Progenitor cell of endocrine pancreas (in vitro differentiated cells): ENCODE measurements at regions not wholly inside any gene's neighbourhood (a gene's known extent, or its start where the extent isn't known, plus 50 kb on each side); places are given as distances from the start of the nearest gene placed in this dataset.

Experiments used
- DNase-seq: peaks from one replicate; pipeline ENCODE4 v3.0.0; 2021; ENCODE audit warnings: low spot score; ENCODE audit not compliant: unreplicated experiment
- H3K27ac Mint-ChIP-seq: 2 replicates; pipeline ENCODE4 v1.8.0; 2021; ENCODE audit warnings: mild to moderate bottlenecking, moderate library complexity, mixed read lengths
- H3K27me3 Mint-ChIP-seq: 2 replicates; pipeline ENCODE4 v1.8.0; 2021; ENCODE audit warnings: mixed read lengths
- H3K36me3 Mint-ChIP-seq: 2 replicates; pipeline ENCODE4 v1.8.0; 2022; ENCODE audit warnings: mixed read lengths; ENCODE audit not compliant: insufficient read depth
- H3K4me1 Mint-ChIP-seq: 2 replicates; pipeline ENCODE4 v1.8.0; 2021; ENCODE audit warnings: low read depth, mixed read lengths
- H3K4me3 Mint-ChIP-seq: 2 replicates; pipeline ENCODE4 v1.8.0; 2021; ENCODE audit warnings: low read depth, mild to moderate bottlenecking, moderate library complexity, mixed read lengths
- H3K9me3 Mint-ChIP-seq: 2 replicates; pipeline ENCODE4 v1.8.0; 2021; ENCODE audit warnings: low read depth, mixed read lengths
- CTCF ChIP-seq: fragments of 200-600 bp; sonication (generic); IDR thresholded peaks from one replicate; pipeline ENCODE4 v1.5.0; 2021; ENCODE audit warnings: antibody characterized with exemption, mild to moderate bottlenecking; ENCODE audit not compliant: unreplicated experiment

- H3K27me3 Mint-ChIP-seq: peaks cover 22% of the 10 kb centered on the region
- H3K27ac Mint-ChIP-seq: no peak overlapping the region
- no peak for TF ChIP-seq CTCF
These were observed 91.8 kb upstream of the LRFN2 start for GRCh38 chr6:40678941-40679340.

GRCh38 chr6:40674170-40674569, 87.0 kb upstream of the LRFN2 start:
- DNase-seq: no peak
- Mint-ChIP-seq H3K4me3 (no peak overlapping the region), H3K27me3 (peaks cover 8% of the 10 kb centered on the region), H3K36me3 (no peaks in the 10 kb centered on the region), H3K9me3 (no peaks in the 10 kb centered on the region), H3K4me1 (no peaks in the 10 kb centered on the region), H3K27ac (no peak overlapping the region)
- TF ChIP-seq CTCF: no peak

More at GRCh38 chr6:40678941-40679340, 91.8 kb upstream of the LRFN2 start:
- no peak overlapping the region for H3K4me3 Mint-ChIP-seq
- no peaks in the 10 kb centered on the region for H3K4me1 Mint-ChIP-seq
- no peak for DNase-seq
- H3K36me3 Mint-ChIP-seq: no peaks in the 10 kb centered on the region
- H3K9me3 Mint-ChIP-seq: no peaks in the 10 kb centered on the region

- Mint-ChIP-seq H3K36me3 (no peaks in the 10 kb centered on the region), H3K27me3 (no peaks in the 10 kb centered on the region), H3K27ac (no peak overlapping the region), H3K4me1 (no peaks in the 10 kb centered on the region), H3K4me3 (no peak overlapping the region), H3K9me3 (no peaks in the 10 kb centered on the region)
- TF ChIP-seq CTCF: peak; percentile 37
- no peak for DNase-seq
These were observed 84.9 kb upstream of the LRFN2 start for GRCh38 chr6:40672087-40672486.

- Mint-ChIP-seq H3K9me3 (no peaks in the 10 kb centered on the region), H3K27ac (no peak overlapping the region), H3K4me3 (no peak overlapping the region), H3K36me3 (no peaks in the 10 kb centered on the region), H3K27me3 (no peaks in the 10 kb centered on the region), H3K4me1 (no peaks in the 10 kb centered on the region)
- no peak for TF ChIP-seq CTCF
- no peak for DNase-seq
These were observed 84.5 kb upstream of the LRFN2 start for GRCh38 chr6:40671694-40672050.

GRCh38 chr6:40671001-40671693, 84.0 kb upstream of the LRFN2 start:
- no peak for DNase-seq
- Mint-ChIP-seq H3K27ac (no peak overlapping the region), H3K36me3 (no peaks in the 10 kb centered on the region), H3K27me3 (no peaks in the 10 kb centered on the region), H3K4me1 (no peaks in the 10 kb centered on the region), H3K4me3 (no peak overlapping the region), H3K9me3 (no peaks in the 10 kb centered on the region)
- no peak for TF ChIP-seq CTCF
